Muscle layer of duodenum (tissue), 2 donors: ENCODE measurements at regions not wholly inside any gene's neighbourhood (a gene's known extent, or its start where the extent isn't known, plus 50 kb on each side); places are given as distances from the start of the nearest gene placed in this dataset.

Source experiments
- H3K27ac ChIP-seq: one replicate; pipeline ENCODE4 v1.7.0; 2013; ENCODE audit warnings: mild to moderate bottlenecking, low read length
- H3K27me3 ChIP-seq: one replicate; pipeline ENCODE4 v1.7.0; 2013; ENCODE audit warnings: low read depth, mild to moderate bottlenecking, control low read depth, low read length
- H3K36me3 ChIP-seq, 2 donors: one replicate each; pipeline ENCODE4 v1.7.0; 2013; ENCODE audit warnings: low read length in 2 of 2, control low read depth in 1 of 2, mild to moderate bottlenecking in 1 of 2; ENCODE audit not compliant: insufficient read depth in 2 of 2, control insufficient read depth in 1 of 2
- H3K4me1 ChIP-seq, 2 donors: one replicate each; pipeline ENCODE4 v1.7.0; 2013; ENCODE audit warnings: low read length in 2 of 2, mild to moderate bottlenecking in 2 of 2, control low read depth in 1 of 2, moderate library complexity in 1 of 2; ENCODE audit not compliant: insufficient read depth in 2 of 2, control insufficient read depth in 1 of 2
- H3K4me3 ChIP-seq, 2 donors: one replicate each; pipeline ENCODE4 v1.7.0; 2013; ENCODE audit warnings: low read length in 2 of 2, low read depth in 1 of 2, mild to moderate bottlenecking in 1 of 2
- H3K9me3 ChIP-seq, 2 donors: one replicate each; pipeline ENCODE4 v1.7.0; 2013; ENCODE audit warnings: low read length in 2 of 2, control low read depth in 1 of 2, mild to moderate bottlenecking in 1 of 2; ENCODE audit not compliant: control insufficient read depth in 1 of 2
- donor health status: healthy.

DNA sequence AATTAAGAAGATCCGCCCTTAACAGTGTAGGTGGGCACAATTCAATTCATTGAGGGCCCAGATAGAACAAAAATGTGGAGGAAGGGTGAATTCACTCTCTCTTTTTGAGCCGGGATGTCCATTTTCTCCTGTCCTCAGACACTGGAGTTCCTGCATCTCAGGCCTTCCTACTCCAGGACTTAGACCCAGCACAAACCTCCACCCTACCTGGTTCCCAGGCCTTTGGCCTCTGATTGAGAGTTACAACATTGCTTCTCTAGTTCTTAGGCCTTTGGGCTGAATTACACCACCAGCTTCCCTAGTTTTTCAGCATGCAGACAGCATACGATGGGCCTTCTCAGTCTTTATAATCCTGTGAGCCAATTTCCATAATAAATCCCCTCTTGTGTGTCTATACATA, 87.8 kb upstream of the TMEM17 start:
- peaks cover 3 to 5% of the 10 kb centered on the region in 2 donors for H3K4me1 ChIP-seq
- no peaks in the 10 kb centered on the region for H3K27me3 ChIP-seq
- no peaks in the 10 kb centered on the region for H3K36me3 ChIP-seq
- H3K27ac ChIP-seq: no peak overlapping the region
- H3K9me3 ChIP-seq: no peaks in the 10 kb centered on the region
- no peak overlapping the region for H3K4me3 ChIP-seq

GRCh38 chr2:62591491-62591890, 85.5 kb upstream of the TMEM17 start:
- no peaks in the 10 kb centered on the region for H3K36me3 ChIP-seq
- H3K4me3 ChIP-seq: no peak overlapping the region
- H3K27ac ChIP-seq: no peak overlapping the region
- no peaks in the 10 kb centered on the region for H3K27me3 ChIP-seq
- H3K4me1 ChIP-seq: peaks cover 0 to 5% of the 10 kb centered on the region in 2 donors
- H3K9me3 ChIP-seq: no peaks in the 10 kb centered on the region

DNA sequence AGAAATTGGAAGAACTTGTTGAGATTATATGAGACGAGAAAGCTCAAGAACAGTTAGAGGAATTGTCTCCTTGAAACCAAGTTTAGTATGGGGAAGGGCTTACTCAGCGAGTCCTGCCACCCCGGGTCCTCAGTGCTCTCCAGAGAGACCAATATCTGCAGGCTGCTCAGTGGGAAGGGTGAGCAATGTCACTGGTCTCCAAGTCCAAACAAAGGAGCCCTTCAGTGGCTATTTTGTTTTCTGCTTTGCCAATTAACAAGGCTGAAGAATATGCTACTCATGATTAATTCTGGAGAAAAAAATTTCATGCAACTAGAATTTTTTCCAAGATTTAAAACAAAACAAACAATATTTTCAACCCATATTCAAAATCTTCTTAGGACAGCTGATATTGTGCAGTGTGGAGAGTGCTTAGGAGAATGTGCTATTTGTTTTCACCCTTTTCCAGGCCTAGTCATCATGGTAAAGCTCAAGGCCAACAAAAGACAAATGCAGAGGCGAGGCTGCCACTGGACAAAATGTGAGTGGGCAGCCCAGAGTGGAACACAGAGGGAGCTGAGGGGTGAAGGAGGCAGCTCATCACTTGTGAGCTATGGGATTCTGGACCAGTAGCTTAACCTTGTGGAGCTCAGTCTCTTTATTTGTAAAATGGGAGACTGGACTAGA, 83.8 kb upstream of the TMEM17 start:
- Histone ChIP-seq H3K4me1 (peaks cover 0 to 5% of the 10 kb centered on the region in 2 donors), H3K9me3 (no peaks in the 10 kb centered on the region), H3K4me3 (no peak overlapping the region), H3K27me3 (no peaks in the 10 kb centered on the region), H3K36me3 (no peaks in the 10 kb centered on the region), H3K27ac (no peak overlapping the region)

DNA sequence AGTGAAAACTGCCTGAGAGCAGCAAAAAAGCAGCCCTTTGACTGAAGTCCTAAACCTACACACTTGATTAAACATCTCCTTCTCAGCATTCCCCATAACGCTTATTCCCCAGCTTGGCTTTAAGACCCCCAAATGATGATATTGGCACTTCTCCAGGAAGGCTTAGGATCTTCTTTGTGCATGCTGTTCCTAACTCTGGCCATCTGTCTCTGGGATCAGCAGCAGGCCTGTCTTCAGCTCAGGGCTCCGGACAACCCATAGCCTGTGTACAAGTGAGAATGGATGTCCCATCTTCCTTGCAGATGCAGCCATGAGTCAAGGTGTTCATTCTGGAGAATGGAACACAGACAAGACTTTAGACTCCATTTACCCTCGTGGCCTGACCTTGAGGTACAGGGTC, 81.6 kb upstream of the TMEM17 start:
- Histone ChIP-seq H3K9me3 (no peaks in the 10 kb centered on the region), H3K36me3 (no peaks in the 10 kb centered on the region), H3K4me3 (no peak overlapping the region), H3K27me3 (no peaks in the 10 kb centered on the region), H3K27ac (no peak overlapping the region), H3K4me1 (peaks cover 0 to 5% of the 10 kb centered on the region in 2 donors)

- H3K27ac ChIP-seq: no peak overlapping the region
- no peaks in the 10 kb centered on the region for H3K36me3 ChIP-seq
- no peaks in the 10 kb centered on the region for H3K9me3 ChIP-seq
- no peak overlapping the region for H3K4me3 ChIP-seq
- peaks cover 0 to 5% of the 10 kb centered on the region in 2 donors for H3K4me1 ChIP-seq
- H3K27me3 ChIP-seq: no peaks in the 10 kb centered on the region
Measured at GRCh38 chr2:62586981-62587380, 81.0 kb upstream of the TMEM17 start.

DNA sequence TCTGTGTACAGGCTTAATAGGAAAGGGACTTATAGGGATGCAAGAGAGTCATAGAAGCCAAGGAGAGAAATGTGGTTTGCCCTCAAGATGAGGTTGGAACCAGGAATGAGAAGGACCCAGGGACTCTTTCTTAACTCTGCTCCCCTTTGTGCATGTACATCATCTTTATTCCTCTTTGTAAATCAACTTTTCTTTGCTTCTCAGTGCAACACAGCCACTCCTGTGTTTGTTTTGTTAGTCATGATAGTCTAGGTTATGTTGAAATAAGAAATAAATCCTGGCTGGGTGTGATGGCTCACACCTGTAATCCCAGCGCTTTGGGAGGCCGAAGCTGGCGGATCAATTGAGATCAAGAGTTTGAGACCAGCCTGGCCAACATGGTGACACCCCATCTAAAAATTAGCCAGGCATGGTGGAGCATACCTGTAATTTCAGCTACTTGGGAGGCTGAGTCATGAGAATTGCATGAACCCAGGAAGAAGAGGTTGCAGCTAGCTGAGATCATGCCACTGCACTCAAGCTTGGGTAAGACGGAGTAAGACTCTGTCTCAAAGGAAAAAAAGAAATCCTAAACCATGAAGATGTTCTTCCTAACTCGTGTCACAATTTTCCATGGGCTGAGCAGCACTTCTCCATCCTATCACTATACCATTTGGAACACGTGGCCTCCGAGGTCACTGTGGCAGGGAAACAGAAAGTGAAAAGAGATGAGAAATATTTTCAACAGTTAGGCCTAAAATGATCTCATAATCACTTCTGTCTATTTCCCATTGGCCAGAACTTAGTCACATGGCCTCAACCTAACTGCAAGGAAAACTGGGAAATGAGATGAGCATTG, 73.0 kb upstream of the TMEM17 start:
- Histone ChIP-seq H3K4me1 (peaks cover 4 to 6% of the 10 kb centered on the region in 2 donors), H3K36me3 (no peaks in the 10 kb centered on the region), H3K27me3 (no peaks in the 10 kb centered on the region), H3K27ac (peak overlapping the region; percentile 45), H3K4me3 (no peak overlapping the region), H3K9me3 (no peaks in the 10 kb centered on the region)

DNA sequence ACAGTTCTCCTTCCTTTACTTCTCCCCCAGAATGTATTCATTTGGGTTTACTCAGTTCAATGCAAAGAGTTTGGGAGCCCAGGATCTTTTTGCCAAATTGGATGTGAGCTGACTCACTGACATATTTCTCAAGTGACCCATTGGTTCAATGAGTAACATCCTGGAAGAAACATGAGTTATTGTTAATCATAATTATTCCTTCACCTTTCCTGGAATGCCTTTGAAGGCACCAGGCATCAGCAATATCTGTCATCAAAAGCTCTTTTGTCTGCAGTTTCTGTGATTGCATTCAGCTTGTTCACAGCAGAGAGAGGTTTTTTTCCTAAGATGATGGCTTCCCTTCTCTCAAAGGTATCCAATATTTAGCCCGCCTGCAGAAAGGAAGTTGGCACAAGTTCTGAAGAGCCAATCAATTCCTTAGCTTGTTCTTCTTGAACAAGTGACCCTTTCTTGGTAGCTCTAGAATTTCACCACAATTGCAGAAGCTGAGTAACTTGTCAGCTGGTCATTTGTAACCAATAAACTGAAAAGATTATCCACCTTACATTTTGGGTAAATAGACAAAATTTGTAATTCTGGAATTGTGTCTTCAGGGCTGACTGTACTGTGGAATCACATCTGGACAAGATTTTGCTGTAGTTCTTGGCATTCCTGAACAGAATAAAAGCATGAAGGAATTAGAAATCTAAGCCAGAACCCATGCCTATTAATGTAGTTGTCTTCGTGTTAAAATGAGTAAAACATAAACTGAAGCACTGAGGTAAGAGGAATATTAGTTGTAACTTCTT, 72.2 kb upstream of the TMEM17 start:
- H3K4me3 ChIP-seq: no peak overlapping the region
- H3K27ac ChIP-seq: peak overlapping the region; percentile 45
- H3K4me1 ChIP-seq: peaks cover 4 to 6% of the 10 kb centered on the region in 2 donors
- no peaks in the 10 kb centered on the region for H3K36me3 ChIP-seq
- H3K27me3 ChIP-seq: no peaks in the 10 kb centered on the region
- H3K9me3 ChIP-seq: no peaks in the 10 kb centered on the region

DNA sequence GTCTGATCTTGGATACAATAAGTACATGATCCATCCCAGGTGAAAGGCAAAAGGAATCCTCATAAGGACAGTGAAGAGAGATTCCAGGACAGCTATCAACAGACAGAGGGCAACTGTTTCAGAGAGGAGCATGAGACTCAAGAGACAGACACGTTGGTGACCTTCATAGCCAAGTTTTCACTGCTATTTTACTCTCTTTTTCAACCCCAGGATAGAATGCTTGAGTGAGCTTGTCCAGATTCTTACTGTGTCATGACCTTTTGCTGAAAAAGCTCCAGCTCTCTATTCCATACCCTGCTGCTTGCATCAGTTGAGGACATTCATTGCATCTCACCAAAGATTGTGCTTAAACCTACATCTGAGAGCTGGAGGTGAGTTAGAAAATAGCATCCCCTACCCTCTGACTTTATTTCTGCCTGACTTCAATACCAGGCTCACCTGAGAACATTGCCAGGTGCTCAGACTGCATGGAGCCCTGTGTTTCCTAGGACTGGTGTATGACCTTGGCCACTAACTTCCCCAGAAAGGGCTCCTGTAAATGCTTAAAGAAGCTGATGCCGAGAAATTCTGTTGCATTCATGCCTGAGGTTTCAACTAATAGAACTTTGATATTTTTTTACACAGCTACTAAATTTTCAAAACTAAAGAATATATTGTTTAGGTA, 70.4 kb upstream of the TMEM17 start:
- peaks cover 4 to 6% of the 10 kb centered on the region in 2 donors for H3K4me1 ChIP-seq
- no peaks in the 10 kb centered on the region for H3K9me3 ChIP-seq
- H3K27me3 ChIP-seq: no peaks in the 10 kb centered on the region
- H3K27ac ChIP-seq: peak overlapping the region; percentile 42
- no peaks in the 10 kb centered on the region for H3K36me3 ChIP-seq
- H3K4me3 ChIP-seq: no peak overlapping the region

DNA sequence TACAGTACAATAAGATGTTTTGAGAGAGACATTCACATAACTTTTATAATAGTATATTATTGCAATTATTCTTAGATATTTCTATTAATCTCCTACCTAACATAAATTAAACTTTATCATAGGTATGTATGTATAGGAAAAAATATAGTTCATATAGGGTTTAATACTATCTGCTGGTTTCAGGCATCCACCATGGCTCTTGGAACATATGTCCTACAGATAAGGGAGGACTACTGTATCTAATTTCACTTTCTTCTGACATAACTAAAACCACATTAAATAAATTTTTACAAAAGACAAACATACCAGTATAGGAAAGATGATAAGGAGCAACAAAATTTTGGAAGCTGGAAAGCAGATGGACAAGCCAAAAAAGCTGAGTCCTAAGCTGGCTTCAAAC, 67.9 kb upstream of the TMEM17 start:
- no peaks in the 10 kb centered on the region for H3K9me3 ChIP-seq
- no peaks in the 10 kb centered on the region for H3K27me3 ChIP-seq
- no peaks in the 10 kb centered on the region for H3K36me3 ChIP-seq
- peaks cover 4 to 6% of the 10 kb centered on the region in 2 donors for H3K4me1 ChIP-seq
- H3K27ac ChIP-seq: no peak overlapping the region
- no peak overlapping the region for H3K4me3 ChIP-seq

DNA sequence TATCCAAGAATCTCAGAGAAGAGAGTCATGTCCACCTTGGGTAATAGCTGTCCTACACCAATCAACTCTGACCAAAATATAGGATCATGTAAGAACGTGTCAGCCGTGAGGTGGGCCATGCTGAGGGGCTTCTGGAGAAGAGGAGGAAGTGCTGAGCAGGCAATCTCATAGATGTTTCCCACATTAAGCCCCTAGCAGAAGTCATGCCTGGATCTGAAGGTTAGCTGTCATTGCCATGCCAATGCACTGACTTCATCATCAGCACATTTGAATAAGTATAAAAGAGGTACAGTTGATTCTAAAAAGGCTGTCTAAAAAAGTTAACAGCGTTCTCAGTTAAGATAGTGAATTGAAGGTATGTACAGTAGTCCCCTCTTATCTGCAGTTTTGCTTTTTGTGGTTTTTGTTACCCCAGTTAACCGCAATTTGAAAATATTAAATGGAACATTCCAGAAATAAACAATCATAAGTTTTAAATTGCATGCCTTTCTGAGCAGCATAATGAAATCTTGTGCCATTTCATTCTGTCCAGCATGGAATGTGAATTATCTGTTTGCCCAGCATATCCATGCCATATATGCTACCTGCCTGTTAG, 67.2 kb upstream of the TMEM17 start:
- H3K27ac ChIP-seq: no peak overlapping the region
- no peaks in the 10 kb centered on the region for H3K27me3 ChIP-seq
- H3K36me3 ChIP-seq: no peaks in the 10 kb centered on the region
- H3K4me1 ChIP-seq: peaks cover 0 to 6% of the 10 kb centered on the region in 2 donors
- H3K9me3 ChIP-seq: no peaks in the 10 kb centered on the region
- H3K4me3 ChIP-seq: no peak overlapping the region
